ENCODE measurements at regions not wholly inside any gene's neighbourhood (a gene's known extent, or its start where the extent isn't known, plus 50 kb on each side); places are given as distances from the start of the nearest gene placed in this dataset.

GRCh38 chr5:155620821-155621410, 607.4 kb downstream of the KIF4B start:
- no peak overlapping the region for H3K27ac ChIP-seq
- no peak for TF ChIP-seq CTCF (conservative IDR thresholded peaks at IDR 0.05)

- no peak for TF ChIP-seq CTCF (conservative IDR thresholded peaks at IDR 0.05)
- H3K27ac ChIP-seq, result peak overlapping the region; percentile 13
Observed at GRCh38 chr5:155624597-155625241, 611.2 kb downstream of the KIF4B start.

GRCh38 chr5:155625315-155625714, 611.8 kb downstream of the KIF4B start:
- no peak for TF ChIP-seq CTCF (conservative IDR thresholded peaks at IDR 0.05)

GRCh38 chr5:155625897-155626543, 612.5 kb downstream of the KIF4B start:
- TF ChIP-seq CTCF (conservative IDR thresholded peaks at IDR 0.05), result no peak
- H3K27ac ChIP-seq, result peak overlapping the region; percentile 13

More at GRCh38 chr5:155625315-155625714, 611.8 kb downstream of the KIF4B start:
- H3K27ac ChIP-seq, result peak overlapping the region; percentile 13

GRCh38 chr5:155626592-155626991, 613.0 kb downstream of the KIF4B start:
- no peak for TF ChIP-seq CTCF (conservative IDR thresholded peaks at IDR 0.05)
- peak overlapping the region; percentile 13; the same call in 1 of the 2 replicates for H3K27ac ChIP-seq

- no peak for TF ChIP-seq CTCF (conservative IDR thresholded peaks at IDR 0.05)
- H3K27ac ChIP-seq, result no peak overlapping the region
Observed at GRCh38 chr5:155628346-155628745, 614.8 kb downstream of the KIF4B start.

GRCh38 chr5:155629597-155629996, 616.0 kb downstream of the KIF4B start:
- no peak for TF ChIP-seq CTCF (conservative IDR thresholded peaks at IDR 0.05)
- no peak overlapping the region for H3K27ac ChIP-seq
